SJCRH30 (cell line): ENCODE measurements at regions not wholly inside any gene's neighbourhood (a gene's known extent, or its start where the extent isn't known, plus 50 kb on each side); places are given as distances from the start of the nearest gene placed in this dataset.

Source experiments
- DNase-seq, 2 experiments: peaks; one replicate each; pipeline ENCODE4 v3.0.0-alpha.2; 2015 to 2020
- H3K27ac ChIP-seq: fragments of 250-450 bp; sonication (Bioruptor Pico); 2 replicates; pipeline ENCODE4 v1.5.1; 2020; ENCODE audit warnings: mild to moderate bottlenecking, moderate library complexity
- H3K27me3 ChIP-seq: fragments of 250-450 bp; sonication (Bioruptor Pico); 2 replicates; pipeline ENCODE4 v1.5.1; 2020; ENCODE audit warnings: mild to moderate bottlenecking, moderate library complexity
- H3K36me3 ChIP-seq: fragments of 250-450 bp; sonication (Bioruptor Pico); 2 replicates; pipeline ENCODE4 v1.5.1; 2020; ENCODE audit warnings: mild to moderate bottlenecking, moderate library complexity
- H3K4me1 ChIP-seq: fragments of 250-450 bp; sonication (Bioruptor Pico); 2 replicates; pipeline ENCODE4 v1.5.1; 2020; ENCODE audit warnings: mild to moderate bottlenecking, moderate library complexity
- H3K4me3 ChIP-seq: fragments of 250-450 bp; sonication (Bioruptor Pico); 2 replicates; pipeline ENCODE4 v1.5.1; 2020; ENCODE audit warnings: mild to moderate bottlenecking, moderate library complexity
- H3K9me3 ChIP-seq: fragments of 250-450 bp; sonication (Bioruptor Pico); replicated peaks from 2 replicates; pipeline ENCODE4 v1.5.1; 2020; ENCODE audit warnings: mild to moderate bottlenecking, moderate library complexity

DNA sequence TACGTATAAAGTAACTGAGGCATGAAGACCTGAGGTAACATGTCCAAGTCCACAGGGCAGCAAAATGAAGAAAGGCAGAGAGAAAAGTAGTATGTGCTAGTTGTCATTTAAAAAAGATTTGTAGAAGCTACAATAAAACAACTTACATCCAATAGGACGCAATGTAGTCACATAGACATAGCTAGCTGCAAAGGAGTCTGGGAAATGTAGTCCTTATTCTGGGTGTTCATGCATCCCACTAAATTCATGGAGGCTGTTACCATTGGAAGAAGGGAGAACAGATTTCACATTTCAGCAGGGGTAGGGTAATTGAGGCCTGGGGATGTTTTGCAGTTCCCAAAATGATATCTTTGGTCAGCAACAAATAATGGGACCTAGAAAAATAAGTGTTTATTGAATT, 571.4 kb downstream of the MIAT start:
- Histone ChIP-seq H3K36me3 (no peaks in the 10 kb centered on the region), H3K4me3 (no peak overlapping the region), H3K27me3 (no peaks in the 10 kb centered on the region), H3K27ac (no peak overlapping the region), H3K4me1 (peaks cover under 1% of the 10 kb centered on the region; the same call in 1 of the 2 replicates), H3K9me3 (peaks cover 4% of the 10 kb centered on the region; the same call in 1 of the 2 replicates)
- no peak for DNase-seq

DNA sequence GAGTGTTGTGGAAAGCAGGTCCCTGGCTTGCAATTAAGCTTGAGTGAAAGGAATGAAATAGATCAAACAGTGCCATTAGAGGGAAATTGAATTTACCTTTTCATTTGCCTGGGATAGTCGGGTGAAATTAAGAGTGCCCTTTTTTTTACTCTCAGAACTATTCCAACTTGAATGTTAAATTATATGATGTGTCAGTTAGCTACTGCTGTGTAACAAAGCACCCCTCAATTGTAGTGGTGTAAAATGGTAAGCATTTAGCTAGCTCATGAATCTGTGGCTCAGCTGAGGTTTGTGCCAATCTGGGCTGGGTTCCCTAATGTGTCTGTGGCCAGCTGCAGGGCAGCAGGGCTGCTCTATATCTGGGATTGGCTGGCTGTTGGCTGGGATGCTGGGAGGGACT, 571.4 kb downstream of the MN1 start:
- Histone ChIP-seq H3K27ac (no peak overlapping the region), H3K36me3 (no peaks in the 10 kb centered on the region), H3K4me3 (no peak overlapping the region), H3K4me1 (no peaks in the 10 kb centered on the region), H3K27me3 (no peaks in the 10 kb centered on the region), H3K9me3 (peaks cover 4% of the 10 kb centered on the region; the same call in 1 of the 2 replicates)
- no peak for DNase-seq

DNA sequence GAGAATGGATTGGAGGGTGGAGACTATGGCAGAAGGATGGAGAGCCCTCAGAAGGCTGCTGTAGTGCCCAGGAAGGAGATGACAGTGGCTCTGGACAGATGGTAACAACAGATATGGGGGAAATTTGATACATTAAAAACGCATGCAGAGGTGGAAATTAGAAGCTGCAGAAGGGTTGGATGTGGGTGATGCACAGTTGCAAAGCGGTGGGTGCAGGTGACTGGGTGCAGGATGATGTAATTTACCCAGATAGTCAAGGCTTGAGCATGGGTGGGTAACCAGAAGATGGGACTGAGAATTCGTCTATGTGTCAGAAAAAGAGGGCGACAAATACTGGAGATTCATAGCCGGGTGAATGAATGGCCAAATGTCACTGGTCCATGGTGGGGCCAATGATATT, 570.3 kb downstream of the MN1 start:
- Histone ChIP-seq H3K9me3 (peaks cover 4% of the 10 kb centered on the region; the same call in 1 of the 2 replicates), H3K36me3 (no peaks in the 10 kb centered on the region), H3K27me3 (no peaks in the 10 kb centered on the region), H3K27ac (no peak overlapping the region), H3K4me1 (no peaks in the 10 kb centered on the region), H3K4me3 (no peak overlapping the region)
- DNase-seq: no peak

DNA sequence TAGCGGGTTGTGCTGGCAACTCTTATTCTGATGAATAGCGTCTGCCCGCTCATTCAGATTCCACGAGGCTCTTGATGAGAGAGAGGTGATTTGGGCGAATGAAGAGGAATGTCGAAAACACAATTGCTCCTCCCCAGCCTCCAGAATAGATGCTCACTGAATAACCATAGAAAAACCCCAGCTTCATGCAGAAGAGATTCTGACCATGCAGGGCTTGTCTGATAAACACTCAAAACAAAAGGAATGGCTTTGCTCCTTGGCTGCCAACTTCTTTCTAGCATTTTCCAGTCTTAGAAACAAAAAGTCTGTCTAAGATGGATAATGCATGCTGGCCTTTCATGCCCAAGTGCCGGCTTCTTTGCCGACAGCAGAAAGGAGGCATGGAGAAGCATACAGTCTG, 569.5 kb downstream of the MN1 start:
- Histone ChIP-seq H3K9me3 (peaks cover 4% of the 10 kb centered on the region; the same call in 1 of the 2 replicates), H3K27ac (no peak overlapping the region), H3K4me3 (no peak overlapping the region), H3K36me3 (no peaks in the 10 kb centered on the region), H3K27me3 (no peaks in the 10 kb centered on the region), H3K4me1 (no peaks in the 10 kb centered on the region)
- no peak for DNase-seq

DNA sequence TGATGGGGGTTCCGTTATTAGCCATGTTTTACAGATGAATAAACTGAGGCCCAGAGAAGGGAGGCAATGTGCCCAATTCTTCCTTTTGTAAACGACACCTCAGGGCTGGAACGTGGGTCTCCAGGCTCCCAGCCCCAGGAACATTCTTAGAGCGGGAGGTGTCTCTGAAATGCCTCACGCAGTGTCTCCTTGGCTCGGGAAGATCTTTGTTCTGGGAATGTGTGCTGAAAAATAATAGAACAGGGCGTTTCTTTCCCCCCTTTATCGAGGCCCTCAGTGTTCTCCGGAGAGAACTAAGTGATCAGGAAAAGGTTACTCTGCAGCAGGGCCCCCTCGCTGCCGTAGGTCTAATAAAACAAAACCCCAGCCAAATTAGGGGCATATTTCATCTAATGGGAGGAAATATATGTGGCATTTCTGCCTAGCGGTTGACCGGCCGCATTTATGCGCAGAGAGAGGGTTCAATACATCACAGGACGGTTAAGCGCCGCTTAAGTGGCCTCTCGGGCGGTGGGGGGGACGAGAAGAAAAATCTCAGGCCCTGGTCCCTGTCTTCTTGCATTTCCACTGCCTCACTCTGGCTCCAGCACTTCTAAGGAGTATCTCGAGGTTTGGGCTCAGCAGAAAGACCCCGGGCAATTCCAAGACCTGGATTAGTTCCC, 564.3 kb downstream of the MN1 start:
- H3K36me3 ChIP-seq: no peaks in the 10 kb centered on the region
- no peak overlapping the region for H3K4me3 ChIP-seq
- H3K27ac ChIP-seq: no peak overlapping the region
- H3K27me3 ChIP-seq: no peaks in the 10 kb centered on the region
- H3K4me1 ChIP-seq: peaks cover 24% of the 10 kb centered on the region
- DNase-seq: no peak
- no peaks in the 10 kb centered on the region for H3K9me3 ChIP-seq

DNA sequence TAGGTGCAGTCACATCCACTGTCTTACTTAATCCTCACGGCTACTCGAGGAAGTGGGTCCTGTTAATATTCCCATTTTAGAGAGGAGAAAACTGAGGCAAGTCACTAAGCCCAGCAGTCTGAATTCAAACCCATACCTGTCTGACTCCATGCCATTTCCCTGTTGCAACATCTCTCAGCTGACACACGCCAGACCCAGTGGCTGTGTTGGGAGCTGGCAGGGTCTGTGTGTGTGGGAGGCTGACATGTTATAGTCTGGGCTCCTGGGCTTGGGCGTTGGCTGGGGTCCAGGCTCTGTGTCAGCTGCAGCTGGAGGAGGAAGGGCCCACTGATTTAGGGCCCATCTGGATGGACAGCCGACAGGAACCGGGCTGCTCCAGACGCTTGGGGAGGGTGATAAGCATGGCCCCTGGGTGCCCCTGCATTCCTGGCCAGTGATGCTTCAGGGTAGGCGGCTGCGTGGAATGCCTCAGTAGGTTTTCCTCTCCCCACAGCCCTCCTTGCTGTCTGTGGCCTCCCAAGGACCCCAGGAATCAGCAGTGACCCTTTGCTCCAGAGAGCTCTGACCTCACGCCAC, 562.5 kb downstream of the MN1 start:
- peak; percentile 86 to 91 for DNase-seq
- Histone ChIP-seq H3K27ac (peak overlapping the region; percentile 66), H3K36me3 (no peaks in the 10 kb centered on the region), H3K4me1 (peaks cover 29% of the 10 kb centered on the region), H3K4me3 (no peak overlapping the region), H3K9me3 (no peaks in the 10 kb centered on the region), H3K27me3 (no peaks in the 10 kb centered on the region)

DNA sequence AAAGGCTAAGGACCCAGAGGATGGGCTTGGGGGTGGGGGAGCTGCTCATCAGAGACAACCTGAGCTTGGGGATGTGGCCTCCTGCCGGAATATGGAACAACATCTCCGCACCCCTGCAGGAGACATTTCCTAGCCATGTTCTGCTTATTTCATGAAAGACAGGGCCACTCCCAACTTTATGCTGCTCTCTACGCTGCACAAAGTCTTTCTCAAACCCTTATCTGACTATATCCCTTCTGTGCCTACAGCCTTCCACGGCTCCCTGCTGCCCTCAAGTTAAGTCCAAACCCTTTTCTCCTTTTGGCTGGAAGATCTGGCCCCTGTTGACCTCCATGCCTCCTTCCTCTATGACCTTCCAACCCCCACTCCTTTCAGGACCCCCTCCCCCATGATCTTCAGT, 562.0 kb downstream of the MN1 start:
- H3K27me3 ChIP-seq: no peaks in the 10 kb centered on the region
- H3K4me3 ChIP-seq: no peak overlapping the region
- peaks cover 29% of the 10 kb centered on the region for H3K4me1 ChIP-seq
- no peaks in the 10 kb centered on the region for H3K36me3 ChIP-seq
- no peaks in the 10 kb centered on the region for H3K9me3 ChIP-seq
- peak overlapping the region; percentile 66 for H3K27ac ChIP-seq
- no peak for DNase-seq

DNA sequence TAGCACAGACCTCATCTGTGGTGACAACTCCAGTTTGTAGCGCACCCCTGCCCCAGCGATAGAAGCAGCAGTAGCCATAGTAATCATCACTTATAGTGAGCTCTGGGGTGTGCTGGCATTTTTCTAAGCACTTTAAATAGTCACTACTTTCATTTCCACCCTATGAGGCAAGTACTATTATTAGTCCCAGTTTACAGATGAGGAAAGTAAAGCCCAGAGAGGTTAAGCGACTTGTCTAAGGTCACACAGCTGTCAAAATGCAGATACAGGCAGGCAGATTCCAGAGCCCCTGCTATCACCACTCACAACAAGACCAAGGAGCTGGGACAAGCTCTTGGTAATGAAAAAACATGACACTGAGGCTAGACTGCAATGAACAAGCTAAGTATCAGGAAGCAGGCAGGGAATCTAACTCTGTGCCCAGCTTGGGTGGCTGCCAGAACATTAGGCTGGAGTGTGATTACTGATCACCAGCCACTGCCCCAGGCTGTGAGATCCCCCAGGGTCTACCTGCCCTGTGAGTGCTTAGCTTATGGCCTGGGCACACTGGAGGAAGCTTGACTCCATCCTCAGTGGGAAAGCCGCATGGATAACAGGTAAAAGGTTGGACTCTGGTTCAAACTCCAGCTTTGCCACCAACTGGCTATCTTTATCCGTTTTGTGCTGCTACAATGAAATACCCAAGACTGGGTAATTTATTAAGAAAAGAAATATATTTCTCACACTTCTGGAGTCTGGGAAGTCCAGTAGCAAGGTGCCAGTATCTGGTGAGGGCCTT, 561.1 kb downstream of the MN1 start:
- H3K27me3 ChIP-seq: no peaks in the 10 kb centered on the region
- no peaks in the 10 kb centered on the region for H3K36me3 ChIP-seq
- H3K4me3 ChIP-seq: no peak overlapping the region
- H3K9me3 ChIP-seq: no peaks in the 10 kb centered on the region
- H3K27ac ChIP-seq: no peak overlapping the region; the same call in 1 of the 2 replicates
- no peak for DNase-seq
- peaks cover 29% of the 10 kb centered on the region for H3K4me1 ChIP-seq

DNA sequence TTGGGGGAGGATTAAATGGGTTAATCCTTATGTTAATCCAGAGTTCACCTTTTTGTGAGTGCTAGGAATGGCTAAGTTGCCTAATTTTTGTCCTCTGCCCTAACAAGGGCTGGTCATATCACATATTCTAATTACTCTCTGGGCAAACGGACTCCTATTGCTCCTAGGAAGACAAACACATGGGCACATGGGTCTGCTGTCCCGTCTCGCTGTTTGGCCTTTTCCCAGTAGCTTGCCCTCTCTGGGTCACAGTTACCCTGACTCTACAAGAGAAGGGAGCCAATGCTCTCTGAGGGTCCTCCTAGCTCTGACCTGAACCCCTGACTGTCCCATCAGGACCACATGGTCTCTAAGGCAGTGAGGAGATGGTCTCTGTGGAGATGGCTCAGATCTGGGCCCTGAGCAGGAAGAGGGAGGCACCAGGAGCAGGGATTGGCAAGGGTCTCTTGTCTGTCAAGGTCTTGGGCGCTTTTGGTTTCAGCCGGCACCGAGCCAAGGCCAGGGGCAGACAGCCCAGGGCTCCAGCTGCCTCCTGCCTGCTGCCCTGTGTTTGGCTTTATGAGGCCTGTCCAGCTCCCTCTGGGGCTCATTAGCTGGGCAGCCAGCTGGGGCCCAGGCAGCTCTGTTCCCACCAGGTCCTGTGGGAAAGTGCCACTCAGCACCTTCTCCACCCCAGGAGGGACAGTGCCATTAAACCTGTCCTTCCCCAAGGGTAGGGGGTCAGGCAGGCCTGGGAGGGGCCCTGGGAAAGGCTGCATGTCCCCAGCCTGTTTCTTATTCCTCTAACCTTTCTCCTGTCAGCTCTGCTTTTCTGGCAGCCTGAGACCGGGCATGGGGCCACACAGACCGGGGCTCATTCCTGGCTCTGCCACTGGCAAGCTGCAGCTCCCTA, 559.9 kb downstream of the MN1 start:
- Histone ChIP-seq H3K27ac (peak overlapping the region; percentile 28; the same call in 1 of the 2 replicates), H3K27me3 (no peaks in the 10 kb centered on the region), H3K4me3 (no peak overlapping the region), H3K4me1 (peaks cover 29% of the 10 kb centered on the region), H3K9me3 (no peaks in the 10 kb centered on the region), H3K36me3 (no peaks in the 10 kb centered on the region)
- peak; percentile 86 to 87 for DNase-seq

DNA sequence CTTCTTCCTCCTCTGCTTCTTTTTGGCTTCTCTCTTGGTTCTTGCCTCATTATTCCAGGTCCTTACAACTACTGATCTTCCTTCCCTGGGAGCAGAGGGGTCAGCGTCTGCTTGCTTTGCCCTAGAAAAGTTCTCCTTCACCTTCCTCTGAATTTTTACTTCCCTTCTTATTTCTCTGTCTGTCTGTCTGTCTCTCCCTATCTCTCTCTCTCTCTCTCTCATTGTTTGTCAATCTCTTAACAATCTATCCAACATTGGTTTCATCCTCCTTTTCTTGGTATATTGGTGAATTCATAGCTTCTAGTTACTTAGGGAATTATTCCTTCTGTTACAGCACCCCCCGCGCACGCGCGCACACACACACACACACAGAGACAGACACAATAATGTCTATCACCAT, 559.1 kb downstream of the MN1 start:
- Histone ChIP-seq H3K4me3 (no peak overlapping the region), H3K36me3 (no peaks in the 10 kb centered on the region), H3K4me1 (peaks cover 33% of the 10 kb centered on the region), H3K27me3 (no peaks in the 10 kb centered on the region), H3K9me3 (no peaks in the 10 kb centered on the region), H3K27ac (no peak overlapping the region)
- no peak for DNase-seq

DNA sequence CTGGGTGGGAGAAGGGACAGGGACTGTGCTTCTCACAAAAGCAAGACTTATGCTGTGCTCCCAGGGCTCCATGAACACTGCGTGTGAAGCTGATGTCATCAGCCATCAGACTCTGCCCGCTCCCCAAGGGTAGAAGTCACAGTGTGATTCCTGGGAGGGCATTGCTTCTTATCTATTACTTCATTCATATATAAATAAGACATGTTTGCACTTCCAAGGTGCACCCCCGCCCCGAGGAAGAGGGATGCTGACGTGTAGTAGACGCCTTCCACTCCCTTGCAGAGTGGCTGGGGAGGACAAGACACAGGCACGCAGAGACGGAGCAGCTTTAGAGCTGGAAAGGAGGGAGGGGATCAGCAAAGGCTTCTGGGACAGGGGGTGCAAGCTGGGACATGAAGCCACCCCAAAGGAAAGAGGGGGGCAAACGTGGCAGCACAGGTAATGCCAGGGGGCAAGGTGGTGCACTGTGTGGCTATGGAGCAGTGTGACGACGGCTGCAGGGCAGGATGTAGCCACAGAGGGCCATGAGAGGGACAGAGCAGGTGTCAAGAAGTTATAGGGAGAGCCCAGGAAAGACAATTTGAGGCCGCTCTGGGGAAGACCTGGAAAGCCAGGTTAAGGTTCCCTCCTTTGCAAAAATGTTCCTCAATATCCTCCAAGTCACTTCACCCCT, 558.5 kb downstream of the MN1 start:
- no peak overlapping the region for H3K27ac ChIP-seq
- H3K9me3 ChIP-seq: no peaks in the 10 kb centered on the region
- H3K27me3 ChIP-seq: no peaks in the 10 kb centered on the region
- H3K4me1 ChIP-seq: peaks cover 36% of the 10 kb centered on the region
- H3K4me3 ChIP-seq: no peak overlapping the region
- H3K36me3 ChIP-seq: no peaks in the 10 kb centered on the region
- no peak for DNase-seq

DNA sequence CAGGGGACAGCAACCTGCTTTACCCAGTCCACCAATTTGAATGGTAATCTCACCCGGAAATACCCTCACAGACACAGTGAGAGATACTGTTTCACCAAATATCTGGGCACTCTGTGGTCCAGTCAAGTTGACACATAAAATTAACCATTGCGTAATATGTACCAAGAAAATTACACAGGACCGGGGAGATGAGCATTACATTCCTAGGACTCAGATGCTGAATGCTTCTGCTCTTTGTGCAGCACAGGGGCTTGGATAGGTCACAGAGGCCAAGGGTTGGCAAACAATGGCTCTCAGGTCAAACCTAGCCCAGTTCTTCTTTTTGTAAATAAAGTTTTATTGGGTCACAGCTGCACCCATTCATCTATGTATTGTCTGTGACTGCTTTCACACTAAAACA, 557.2 kb downstream of the MN1 start:
- no peak overlapping the region for H3K4me3 ChIP-seq
- peaks cover 27% of the 10 kb centered on the region for H3K4me1 ChIP-seq
- no peak for DNase-seq
- no peaks in the 10 kb centered on the region for H3K27me3 ChIP-seq
- H3K36me3 ChIP-seq: no peaks in the 10 kb centered on the region
- H3K27ac ChIP-seq: no peak overlapping the region
- H3K9me3 ChIP-seq: no peaks in the 10 kb centered on the region

DNA sequence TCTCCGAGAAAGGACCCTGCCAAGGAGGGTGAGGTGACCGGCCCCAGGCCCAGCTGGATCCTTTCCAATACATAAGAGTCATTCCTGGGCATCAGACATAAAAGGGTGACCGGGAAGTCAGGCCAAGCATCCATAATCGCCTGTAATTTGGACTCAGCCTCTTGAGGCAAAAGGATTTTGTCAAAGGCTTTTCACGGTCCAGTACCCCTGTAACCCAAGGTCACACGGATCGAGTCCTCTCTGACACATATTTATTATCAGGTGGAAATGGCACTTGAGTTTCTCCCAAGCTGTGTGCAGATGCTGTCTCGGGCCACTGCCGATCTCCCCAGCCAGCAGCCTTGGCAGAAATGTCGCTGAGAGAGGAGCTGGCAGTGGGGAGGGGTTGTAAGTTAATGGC, 556.5 kb downstream of the MN1 start:
- Histone ChIP-seq H3K27me3 (no peaks in the 10 kb centered on the region), H3K4me1 (peaks cover 21% of the 10 kb centered on the region), H3K27ac (no peak overlapping the region), H3K4me3 (no peak overlapping the region), H3K9me3 (no peaks in the 10 kb centered on the region), H3K36me3 (no peaks in the 10 kb centered on the region)
- no peak for DNase-seq

DNA sequence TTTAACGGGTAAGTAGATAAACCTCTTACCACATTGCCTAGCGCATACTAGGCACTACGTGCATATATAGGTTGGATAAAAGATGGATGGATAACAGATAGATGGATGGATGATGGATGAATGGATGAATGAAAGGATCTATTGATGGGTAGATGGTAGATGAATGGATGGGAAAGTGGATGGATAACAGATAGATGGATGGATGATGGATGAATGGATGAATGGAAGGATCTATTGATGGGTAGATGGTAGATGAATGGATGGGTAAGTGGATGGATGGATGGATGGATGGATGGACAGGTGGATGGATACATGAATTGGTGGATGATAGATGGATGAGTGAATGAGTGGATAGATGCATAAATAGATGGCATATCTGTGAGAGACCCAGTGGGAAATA, 555.0 kb downstream of the MN1 start:
- DNase-seq: no peak
- Histone ChIP-seq H3K4me3 (no peak overlapping the region), H3K9me3 (no peaks in the 10 kb centered on the region), H3K27me3 (no peaks in the 10 kb centered on the region), H3K27ac (no peak overlapping the region), H3K4me1 (peaks cover 18% of the 10 kb centered on the region), H3K36me3 (no peaks in the 10 kb centered on the region)
